Embryonic facial prominence (tissue), 1 donor: ENCODE measurements at regions not wholly inside any gene's neighbourhood (a gene's known extent, or its start where the extent isn't known, plus 50 kb on each side); places are given as distances from the start of the nearest gene placed in this dataset.
"Not testable (repeated sequence)": the region's sequence is repeated elsewhere in the genome, so short reads cannot be mapped to it uniquely, and the experiment has no call there.

ENCODE experiments used
- DNase-seq: peaks from one replicate; pipeline ENCODE4 v3.0.0-alpha.2; 2016; ENCODE audit errors: extremely low spot score

- no peak for DNase-seq
These were observed 111.3 kb upstream of the SMURF2 start for GRCh38 chr17:64773386-64773835.

- no peak for DNase-seq
These were observed 110.8 kb upstream of the SMURF2 start for GRCh38 chr17:64772845-64773299.

- DNase-seq = no peak
These were observed 110.1 kb upstream of the SMURF2 start for GRCh38 chr17:64771980-64772844.

GRCh38 chr17:64769712-64770111 lies 107.6 kb upstream of the SMURF2 start:
- DNase-seq = no peak

- DNase-seq = no peak
These were observed 105.3 kb upstream of the SMURF2 start for GRCh38 chr17:64767269-64767997.

GRCh38 chr17:64765191-64765889 lies 103.2 kb upstream of the SMURF2 start:
- DNase-seq = no peak

GRCh38 chr17:64750891-64751677 lies 89.0 kb upstream of the SMURF2 start:
- no peak for DNase-seq

GRCh38 chr17:64750478-64750877 lies 88.4 kb upstream of the SMURF2 start:
- no peak for DNase-seq

GRCh38 chr17:64749306-64749705 lies 87.2 kb upstream of the SMURF2 start:
- no peak for DNase-seq

GRCh38 chr17:64747938-64748540 lies 85.9 kb upstream of the SMURF2 start:
- no peak for DNase-seq

GRCh38 chr17:64742326-64742725 lies 80.2 kb upstream of the SMURF2 start:
- DNase-seq = no peak

- not testable (repeated sequence) for DNase-seq
These were observed 79.8 kb upstream of the SMURF2 start for GRCh38 chr17:64741916-64742315.

GRCh38 chr17:64741038-64741641 lies 79.0 kb upstream of the SMURF2 start:
- DNase-seq = no peak

- DNase-seq = no peak
These were observed 77.4 kb upstream of the SMURF2 start for GRCh38 chr17:64739316-64740058.

GRCh38 chr17:64736804-64737492 lies 74.8 kb upstream of the SMURF2 start:
- DNase-seq = no peak

GRCh38 chr17:64732336-64733006 lies 70.4 kb upstream of the SMURF2 start:
- no peak for DNase-seq

- DNase-seq = not testable (repeated sequence)
These were observed 67.9 kb upstream of the SMURF2 start for GRCh38 chr17:64730023-64730422.

- no peak for DNase-seq
These were observed 67.1 kb upstream of the SMURF2 start for GRCh38 chr17:64729201-64729600.
